OCI-LY7 (cell line): ENCODE measurements at regions not wholly inside any gene's neighbourhood (a gene's known extent, or its start where the extent isn't known, plus 50 kb on each side); places are given as distances from the start of the nearest gene placed in this dataset.

ENCODE experiments used
- BruUV-seq: library from RNA; stranded (reverse); fragments of 400-500 nt; replicated peaks from 2 replicates; lab custom pipeline; 2021; lab: Mats Ljungman, UMichigan
- CTCF ChIA-PET: fragments of 300-600 bp; sonication (Branson Sonifier 250); formaldehyde crosslinking; loops from one replicate; lab custom pipeline; 2022; ENCODE audit warnings: antibody characterized with exemption; ENCODE audit not compliant: unreplicated experiment; lab: Charles Lee
- POLR2A ChIA-PET: fragments of 300-600 bp; sonication (Branson Sonifier 250); formaldehyde crosslinking; loops from one replicate; lab custom pipeline; 2022; ENCODE audit warnings: antibody characterized with exemption; lab: Charles Lee
- DNase-seq: peaks from one replicate; pipeline ENCODE4 v3.0.0-alpha.2; 2015; ENCODE audit warnings: low spot score
- H2AFZ ChIP-seq: fragments of 200-600 bp; sonication (generic), shearing (Covaris generic); 2 replicates; pipeline ENCODE4 v1.6.1; 2014; ENCODE audit warnings: mild to moderate bottlenecking, antibody characterized with exemption, low read length, moderate library complexity
- H3K27ac ChIP-seq: fragments of 200-600 bp; sonication (generic); 2 replicates; pipeline ENCODE4 v1.5.1; 2014; ENCODE audit warnings: mixed run types, low read depth, mild to moderate bottlenecking, moderate library complexity, low read length, inconsistent platforms; ENCODE audit not compliant: poor library complexity, severe bottlenecking
- H3K36me3 ChIP-seq: fragments of 200-600 bp; sonication (generic); 2 replicates; pipeline ENCODE4 v1.6.1; 2014; ENCODE audit warnings: mild to moderate bottlenecking, antibody characterized with exemption, low read length, moderate library complexity, mixed read lengths; ENCODE audit not compliant: insufficient read depth
- H3K4me1 ChIP-seq: fragments of 200-600 bp; sonication (generic); 2 replicates; pipeline ENCODE4 v1.5.1; 2014; ENCODE audit warnings: mild to moderate bottlenecking, low read length; ENCODE audit not compliant: insufficient read depth, poor library complexity, severe bottlenecking
- H3K4me2 ChIP-seq: fragments of 200-600 bp; sonication (generic); 2 replicates; pipeline ENCODE4 v1.6.1; 2014; ENCODE audit warnings: mild to moderate bottlenecking, low read length
- H3K4me3 ChIP-seq: fragments of 200-600 bp; sonication (generic); 2 replicates; pipeline ENCODE4 v1.5.1; 2014; ENCODE audit warnings: mild to moderate bottlenecking, low read depth, low read length; ENCODE audit not compliant: poor library complexity, severe bottlenecking
- H3K79me2 ChIP-seq: fragments of 200-600 bp; sonication (generic); 2 replicates; pipeline ENCODE4 v1.6.1; 2016; ENCODE audit warnings: low read depth, mild to moderate bottlenecking, low read length, moderate library complexity, mixed read lengths; ENCODE audit not compliant: insufficient read depth
- H3K9me2 ChIP-seq: fragments of 200-600 bp; sonication (generic); 2 replicates; pipeline ENCODE4 v1.6.1; 2016; ENCODE audit warnings: mild to moderate bottlenecking, low read length, mixed read lengths; ENCODE audit not compliant: insufficient read depth
- H3K9me3 ChIP-seq: fragments of 200-600 bp; sonication (generic); 2 replicates; pipeline ENCODE4 v1.6.1; 2014; ENCODE audit warnings: mild to moderate bottlenecking, mixed run types, low read length, mixed read lengths
- H4K20me1 ChIP-seq: fragments of 200-600 bp; sonication (generic); 2 replicates; pipeline ENCODE4 v1.6.1; 2014; ENCODE audit warnings: mild to moderate bottlenecking, antibody characterized with exemption, low read length, moderate library complexity, mixed read lengths; ENCODE audit not compliant: insufficient read depth
- CTCF ChIP-seq: fragments of 200-600 bp; sonication (generic); conservative IDR thresholded peaks from 2 replicates; pipeline ENCODE4 v1.5.1; 2014; ENCODE audit warnings: mild to moderate bottlenecking, antibody characterized with exemption, low read length, moderate library complexity, mixed read lengths
- EZH2phosphoT487 ChIP-seq: fragments of 200-600 bp; sonication (generic); IDR thresholded peaks from 2 replicates; pipeline ENCODE4 v1.6.1; 2018; ENCODE audit warnings: low read depth, borderline replicate concordance, mild to moderate bottlenecking, mixed run types, antibody characterized with exemption, low read length, moderate library complexity, mixed read lengths
- intact Hi-C: fragments of 100-400 bp; cut with micrococcal nuclease; formaldehyde crosslinking; loops from one replicate; pipeline ENCODE4 v1.10.0; 2022; ENCODE audit not compliant: unreplicated experiment

DNA sequence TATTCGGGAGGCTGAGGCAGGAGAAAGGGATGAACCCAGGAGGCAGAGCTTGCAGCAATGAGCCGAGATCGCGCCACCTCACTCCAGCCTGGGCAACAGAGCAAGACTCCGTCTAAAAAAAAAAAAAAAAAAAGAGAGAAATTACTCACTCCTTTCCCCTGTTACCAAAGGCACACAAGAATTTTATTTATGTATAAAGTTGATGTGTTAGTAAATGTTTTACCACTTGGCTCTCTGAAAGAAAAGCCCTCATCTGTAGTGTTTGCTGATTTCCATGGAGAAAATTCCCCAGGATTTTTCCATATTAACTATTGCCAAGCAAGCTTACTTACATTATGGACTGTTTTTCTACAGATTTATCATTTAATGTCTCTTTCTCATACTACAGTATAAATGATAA is 142.1 kb upstream of the PABPC4L start:
- BruUV-seq = no TSS peak
- Histone ChIP-seq H3K4me2 (no peak overlapping the region), H3K36me3 (no peaks in the 10 kb centered on the region), H3K9me2 (no peaks in the 10 kb centered on the region), H3K79me2 (no peaks in the 10 kb centered on the region), H3K9me3 (no peaks in the 10 kb centered on the region), H4K20me1 (no peaks in the 10 kb centered on the region), H3K27ac (no peak overlapping the region), H3K4me1 (no peaks in the 10 kb centered on the region), H2AFZ (no peak overlapping the region), H3K4me3 (no peak overlapping the region)
- TF ChIP-seq EZH2phosphoT487 (no peak), CTCF (no peak)
- POLR2A ChIA-PET = interaction anchor here (0.7 kb wide), 1 partner anchor 831 kb away, joined by 5 read pairs; no protein-coding TSS in a partner anchor
- DNase-seq = no peak
- intact Hi-C loops = no loop called here
- CTCF ChIA-PET = no interaction called here

DNA sequence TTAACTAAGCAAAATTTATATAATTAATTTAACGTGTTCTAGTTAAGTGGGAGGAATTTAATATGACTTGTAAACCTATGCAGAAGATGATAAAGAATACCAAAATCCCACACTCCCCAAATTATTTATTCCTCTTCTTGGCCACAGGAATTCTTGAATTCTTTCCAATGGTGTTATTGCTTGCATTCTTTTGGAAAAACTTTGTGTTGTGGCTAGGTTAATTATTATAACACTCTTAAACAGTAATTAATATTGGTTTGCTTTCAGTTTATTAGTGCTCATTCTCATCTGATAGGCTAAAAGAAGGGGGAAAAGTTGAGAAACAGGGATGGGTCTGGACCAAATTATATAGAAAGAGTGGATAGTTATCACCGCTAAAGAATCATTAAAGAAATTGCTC is 141.5 kb upstream of the PABPC4L start:
- TF ChIP-seq EZH2phosphoT487 = no peak
- Histone ChIP-seq H4K20me1 (no peaks in the 10 kb centered on the region), H3K79me2 (no peaks in the 10 kb centered on the region), H2AFZ (no peak overlapping the region), H3K9me2 (no peaks in the 10 kb centered on the region), H3K27ac (no peak overlapping the region), H3K4me1 (no peaks in the 10 kb centered on the region), H3K36me3 (no peaks in the 10 kb centered on the region), H3K4me2 (no peak overlapping the region), H3K4me3 (no peak overlapping the region), H3K9me3 (no peaks in the 10 kb centered on the region)
- CTCF ChIA-PET = no interaction called here
- no peak for DNase-seq
- intact Hi-C loops = no loop called here
- BruUV-seq = no TSS peak
- POLR2A ChIA-PET = interaction anchor here (0.7 kb wide), 1 partner anchor 832 kb away, joined by 5 read pairs; no protein-coding TSS in a partner anchor

DNA sequence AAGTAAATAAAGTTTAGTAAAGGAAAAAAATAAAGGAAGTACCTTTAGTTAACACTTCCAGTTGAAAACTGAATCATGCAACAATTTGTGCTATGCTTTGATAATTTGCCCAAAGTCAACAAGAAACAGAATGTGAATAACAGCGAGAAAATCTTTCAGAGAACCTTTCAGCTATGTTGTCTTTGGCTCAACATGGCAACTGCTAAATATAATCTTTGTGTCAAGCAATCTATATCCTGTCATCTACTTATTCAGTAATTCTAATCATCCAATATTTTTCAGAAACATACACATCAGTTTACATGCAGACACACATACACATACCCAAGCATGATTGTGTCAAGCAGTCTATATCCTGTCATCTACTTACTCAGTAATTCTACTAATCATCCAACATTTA is 136.0 kb upstream of the PABPC4L start:
- no peak for TF ChIP-seq EZH2phosphoT487
- TF ChIP-seq CTCF = no peak
- Histone ChIP-seq H3K4me2 (no peak overlapping the region), H3K79me2 (no peaks in the 10 kb centered on the region), H3K9me2 (no peaks in the 10 kb centered on the region), H2AFZ (no peak overlapping the region), H3K4me3 (no peak overlapping the region), H3K9me3 (no peaks in the 10 kb centered on the region), H3K27ac (no peak overlapping the region), H3K36me3 (no peaks in the 10 kb centered on the region), H3K4me1 (no peaks in the 10 kb centered on the region), H4K20me1 (no peaks in the 10 kb centered on the region)
- CTCF ChIA-PET = no interaction called here
- no peak for DNase-seq
- POLR2A ChIA-PET = interaction anchor here (0.6 to 1.3 kb wide), 3 partner anchors 14 to 1249 kb away, joined by 3 to 4 read pairs (median 3); no protein-coding TSS in a partner anchor
- BruUV-seq = no TSS peak
- intact Hi-C loops = no loop called here
